Bronchial epithelial cell (primary cell): ENCODE measurements at regions not wholly inside any gene's neighbourhood (a gene's known extent, or its start where the extent isn't known, plus 50 kb on each side); places are given as distances from the start of the nearest gene placed in this dataset.

ENCODE experiments used
- DNase-seq: peaks from one replicate; pipeline ENCODE4 v3.0.0-alpha.2; 2010; ENCODE audit warnings: low read depth
- FAIRE-seq: peaks from 2 replicates; lab custom pipeline; 2011; peaks lifted over from hg19 to GRCh38; lab: Jason Lieb, UNC
- H3K27me3 ChIP-seq: 2 replicates; pipeline ENCODE4 v1.5.1; 2011; ENCODE audit warnings: low read length; ENCODE audit not compliant: control insufficient read depth, insufficient read depth
- H3K36me3 ChIP-seq: 2 replicates; pipeline ENCODE4 v1.5.1; 2011; ENCODE audit warnings: low read length; ENCODE audit not compliant: control insufficient read depth, insufficient read depth
- H3K4me3 ChIP-seq: 2 replicates; pipeline ENCODE4 v1.5.1; 2011; ENCODE audit warnings: mild to moderate bottlenecking, low read depth, low read length, control low read depth
- TF ChIP-seq, protein P1 (sequence below): IDR thresholded peaks from 2 replicates; pipeline ENCODE4 v1.5.1; 2011; ENCODE audit warnings: mild to moderate bottlenecking, moderate library complexity, low read length, control low read depth, inconsistent platforms; ENCODE audit not compliant: insufficient read depth, severe bottlenecking

GRCh38 chr18:61080954-61081528 lies 252.2 kb upstream of the CDH20 start:
- DNase-seq (no peak), FAIRE-seq (no peak)
- H3K27me3 ChIP-seq, result no peaks in the 10 kb centered on the region
- TF ChIP-seq, protein P1, sequence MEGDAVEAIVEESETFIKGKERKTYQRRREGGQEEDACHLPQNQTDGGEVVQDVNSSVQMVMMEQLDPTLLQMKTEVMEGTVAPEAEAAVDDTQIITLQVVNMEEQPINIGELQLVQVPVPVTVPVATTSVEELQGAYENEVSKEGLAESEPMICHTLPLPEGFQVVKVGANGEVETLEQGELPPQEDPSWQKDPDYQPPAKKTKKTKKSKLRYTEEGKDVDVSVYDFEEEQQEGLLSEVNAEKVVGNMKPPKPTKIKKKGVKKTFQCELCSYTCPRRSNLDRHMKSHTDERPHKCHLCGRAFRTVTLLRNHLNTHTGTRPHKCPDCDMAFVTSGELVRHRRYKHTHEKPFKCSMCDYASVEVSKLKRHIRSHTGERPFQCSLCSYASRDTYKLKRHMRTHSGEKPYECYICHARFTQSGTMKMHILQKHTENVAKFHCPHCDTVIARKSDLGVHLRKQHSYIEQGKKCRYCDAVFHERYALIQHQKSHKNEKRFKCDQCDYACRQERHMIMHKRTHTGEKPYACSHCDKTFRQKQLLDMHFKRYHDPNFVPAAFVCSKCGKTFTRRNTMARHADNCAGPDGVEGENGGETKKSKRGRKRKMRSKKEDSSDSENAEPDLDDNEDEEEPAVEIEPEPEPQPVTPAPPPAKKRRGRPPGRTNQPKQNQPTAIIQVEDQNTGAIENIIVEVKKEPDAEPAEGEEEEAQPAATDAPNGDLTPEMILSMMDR, result no peak
- no peaks in the 10 kb centered on the region for H3K36me3 ChIP-seq
- no peak overlapping the region for H3K4me3 ChIP-seq

- no peak for FAIRE-seq
- Histone ChIP-seq H3K36me3 (no peaks in the 10 kb centered on the region), H3K27me3 (no peaks in the 10 kb centered on the region), H3K4me3 (no peak overlapping the region)
- TF ChIP-seq, protein P1, result no peak
- DNase-seq, result no peak
These were observed 250.1 kb upstream of the CDH20 start for GRCh38 chr18:61082976-61083630.

DNA sequence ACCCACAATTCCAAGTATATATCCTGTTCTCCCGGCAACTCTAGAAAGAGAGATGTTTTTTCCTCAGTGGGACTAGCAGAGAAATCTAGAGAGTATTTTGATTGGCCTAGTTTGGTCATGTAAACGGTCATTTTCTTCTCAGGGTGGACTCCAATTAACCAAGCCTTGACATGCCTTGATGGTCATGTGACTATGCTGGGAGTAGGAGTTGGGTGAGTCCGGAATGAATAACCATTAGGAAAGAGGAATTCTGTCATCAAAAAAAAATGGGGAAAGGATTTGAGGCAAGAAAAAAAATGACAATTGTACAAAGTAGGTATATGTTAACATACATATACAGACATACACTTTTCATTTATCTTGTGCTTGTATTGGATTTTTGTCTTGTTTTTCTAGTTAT lies 248.2 kb upstream of the CDH20 start:
- Histone ChIP-seq H3K27me3 (no peaks in the 10 kb centered on the region), H3K4me3 (no peak overlapping the region), H3K36me3 (no peaks in the 10 kb centered on the region)
- DNase-seq (peak; percentile 70), FAIRE-seq (no peak)
- TF ChIP-seq, protein P1, result no peak

DNA sequence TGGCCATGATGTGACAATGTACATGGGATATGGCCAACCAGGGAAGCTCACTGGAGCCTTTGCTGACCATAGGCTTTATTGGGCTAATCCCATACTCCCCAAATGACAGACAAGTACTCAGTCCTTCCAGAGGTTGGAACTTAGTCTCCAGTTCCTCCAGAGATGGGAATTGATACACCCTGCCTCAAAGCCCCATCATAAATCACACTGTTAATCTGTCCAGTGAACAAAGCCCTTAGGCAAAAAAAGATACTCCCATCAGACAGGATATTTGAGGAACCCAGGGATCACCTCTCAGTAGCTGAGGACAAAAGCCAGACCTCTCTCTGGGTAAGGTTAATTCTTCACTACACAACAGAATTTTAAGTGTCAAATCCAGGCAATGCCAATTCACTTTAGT lies 247.5 kb upstream of the CDH20 start:
- Histone ChIP-seq H3K36me3 (no peaks in the 10 kb centered on the region), H3K4me3 (no peak overlapping the region), H3K27me3 (no peaks in the 10 kb centered on the region)
- DNase-seq, result no peak
- FAIRE-seq, result no peak
- TF ChIP-seq, protein P1, result no peak

- no peak for FAIRE-seq
- H3K4me3 ChIP-seq, result no peak overlapping the region
- H3K27me3 ChIP-seq, result no peaks in the 10 kb centered on the region
- no peaks in the 10 kb centered on the region for H3K36me3 ChIP-seq
- TF ChIP-seq, protein P1, result no peak
- DNase-seq, result no peak
These were observed 246.6 kb upstream of the CDH20 start for GRCh38 chr18:61086657-61087056.

- no peaks in the 10 kb centered on the region for H3K27me3 ChIP-seq
- no peak for FAIRE-seq
- TF ChIP-seq, protein P1, result no peak
These were observed 241.9 kb upstream of the CDH20 start for GRCh38 chr18:61091379-61091778.

More at GRCh38 chr18:61091379-61091778, 241.9 kb upstream of the CDH20 start:
- Histone ChIP-seq H3K4me3 (no peak overlapping the region), H3K36me3 (no peaks in the 10 kb centered on the region)
- no peak for DNase-seq
